DLD1 (cell line): ENCODE measurements at regions not wholly inside any gene's neighbourhood (a gene's known extent, or its start where the extent isn't known, plus 50 kb on each side); places are given as distances from the start of the nearest gene placed in this dataset.

ENCODE experiments used
- in situ Hi-C: cut with HindIII; loops from 2 replicates; pipeline ENCODE4 v1.10.0; 2017; ENCODE audit warnings: low sequenced_read_pairs

- in situ Hi-C loops: no loop called here
These were observed 127.8 kb upstream of the ADCY1 start for GRCh38 chr7:45446195-45446944.

GRCh38 chr7:45447296-45447695, 126.9 kb upstream of the ADCY1 start:
- in situ Hi-C loops: no loop called here

DNA sequence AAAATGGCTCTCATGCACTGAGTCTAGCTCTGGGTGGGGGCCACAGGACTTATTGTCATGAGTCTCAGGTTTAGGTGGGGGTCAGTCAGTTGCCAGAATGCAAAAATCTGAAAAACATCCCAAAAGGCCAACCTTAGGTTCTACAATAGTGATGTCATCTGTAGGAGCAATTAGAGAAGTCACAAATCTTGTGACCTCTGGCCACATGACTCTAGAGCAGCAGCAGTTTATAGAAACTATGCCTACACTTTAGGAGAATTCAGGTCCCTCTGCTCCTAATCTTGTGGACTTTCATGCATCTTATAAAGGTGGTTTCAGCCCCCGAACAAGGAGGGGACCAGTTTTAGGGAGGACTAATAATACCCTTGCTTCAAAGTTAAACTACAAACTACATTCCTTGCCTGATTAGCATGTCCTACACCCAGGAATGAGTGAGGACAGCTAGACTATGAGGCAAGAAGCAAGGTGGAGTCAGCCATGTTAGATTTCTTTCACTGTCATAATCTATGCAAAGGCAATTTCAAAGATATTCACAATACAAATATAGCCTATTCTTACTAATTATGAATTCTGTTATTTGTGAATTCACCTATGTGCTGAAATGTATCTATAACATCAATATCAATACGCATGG, 123.5 kb upstream of the ADCY1 start:
- in situ Hi-C loops: no loop called here

DNA sequence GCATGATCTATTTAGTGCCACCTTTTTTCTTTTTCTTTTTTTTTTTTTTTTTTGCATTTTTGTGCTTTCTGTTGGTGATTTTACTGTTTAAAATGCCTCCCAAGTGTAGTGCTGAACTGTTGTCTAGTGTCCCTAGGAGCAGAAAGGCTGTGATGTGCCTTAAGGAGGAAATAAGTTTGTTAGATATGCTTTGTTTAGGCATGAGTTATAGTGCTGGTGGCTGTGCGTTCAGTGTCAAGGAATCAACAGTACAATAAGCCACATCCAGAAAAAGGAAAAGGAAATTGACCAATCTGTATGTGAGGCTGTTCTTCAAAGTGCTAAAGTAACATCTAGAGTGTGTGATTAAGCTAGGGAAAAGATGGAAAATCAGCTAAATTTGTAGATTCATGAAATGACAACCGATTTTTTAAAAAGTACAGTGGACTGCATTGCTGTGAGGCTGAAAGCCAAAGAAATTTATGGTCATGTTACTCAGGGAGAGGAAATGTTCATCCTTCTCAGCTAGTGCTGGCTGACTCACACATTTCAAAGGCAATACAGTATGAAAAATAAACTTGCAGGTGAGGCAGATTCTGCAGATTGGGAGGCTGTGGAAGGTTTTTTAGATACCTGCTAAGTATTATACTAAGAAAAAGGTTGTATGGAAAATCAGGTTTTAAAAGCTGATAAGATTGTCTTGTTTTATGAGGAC, 122.7 kb upstream of the ADCY1 start:
- in situ Hi-C loops: no loop called here

GRCh38 chr7:45454771-45455170, 119.4 kb upstream of the ADCY1 start:
- in situ Hi-C loops: no loop called here

DNA sequence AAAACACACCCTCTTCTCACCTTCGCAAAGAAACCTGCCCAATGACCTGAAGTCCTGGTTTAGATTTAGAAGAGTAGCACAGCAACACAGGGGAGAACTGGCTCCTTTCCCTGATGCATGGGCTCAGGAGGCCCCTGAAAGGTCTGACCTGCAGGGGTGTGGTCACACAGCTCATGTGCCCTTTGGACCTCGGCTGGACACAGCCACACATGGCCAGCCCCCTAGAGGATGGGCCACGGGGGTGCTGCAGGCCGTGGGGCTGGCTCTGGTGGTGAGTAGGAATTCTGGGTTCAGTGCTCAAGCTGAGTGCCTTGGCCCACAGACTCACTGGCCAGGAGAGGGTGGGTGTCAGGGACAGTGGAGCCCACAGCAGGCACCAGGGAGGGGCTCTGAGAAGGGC, 118.5 kb upstream of the ADCY1 start:
- in situ Hi-C loops: no loop called here

DNA sequence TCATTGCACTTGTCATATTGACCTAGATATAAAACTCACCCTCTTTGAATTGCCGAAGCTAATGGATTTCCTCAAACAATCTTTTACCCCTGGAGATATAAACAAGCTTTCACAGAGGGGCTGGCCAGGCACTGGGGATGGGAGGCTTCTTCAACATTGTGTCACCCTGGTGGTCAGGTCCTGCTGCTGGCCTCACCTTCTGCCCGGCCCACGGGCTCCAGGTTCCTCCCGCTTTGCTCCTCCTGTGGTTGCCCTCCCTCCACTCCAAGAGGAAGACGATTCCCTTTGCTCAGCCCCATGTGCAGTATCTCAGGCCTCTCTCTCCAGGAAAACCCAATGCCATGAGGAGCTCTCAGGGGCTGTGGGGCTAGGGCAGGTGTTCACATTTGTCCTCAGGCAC, 118.1 kb upstream of the ADCY1 start:
- in situ Hi-C loops: no loop called here

GRCh38 chr7:45456747-45457524, 117.2 kb upstream of the ADCY1 start:
- in situ Hi-C loops: no loop called here

GRCh38 chr7:45457591-45457990, 116.6 kb upstream of the ADCY1 start:
- in situ Hi-C loops: no loop called here

DNA sequence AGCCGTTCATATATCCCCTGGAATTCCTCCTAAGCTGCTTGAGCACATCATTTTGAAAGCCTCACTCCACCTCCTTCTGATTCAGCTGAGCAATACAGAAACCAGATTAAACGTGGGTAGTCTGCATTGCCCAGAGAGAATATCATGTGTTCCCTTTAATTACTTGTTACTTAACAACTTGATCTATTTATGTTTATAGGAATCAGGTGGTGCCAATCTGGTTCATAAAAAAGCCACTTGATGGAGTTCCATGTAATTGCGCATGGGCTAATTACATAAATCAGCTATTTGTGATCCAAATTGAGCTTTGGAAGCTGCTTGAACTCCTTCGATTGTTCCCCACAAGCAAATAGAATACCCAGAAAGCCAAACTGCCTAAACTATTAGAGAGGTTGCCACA, 114.7 kb upstream of the ADCY1 start:
- in situ Hi-C loops: no loop called here

DNA sequence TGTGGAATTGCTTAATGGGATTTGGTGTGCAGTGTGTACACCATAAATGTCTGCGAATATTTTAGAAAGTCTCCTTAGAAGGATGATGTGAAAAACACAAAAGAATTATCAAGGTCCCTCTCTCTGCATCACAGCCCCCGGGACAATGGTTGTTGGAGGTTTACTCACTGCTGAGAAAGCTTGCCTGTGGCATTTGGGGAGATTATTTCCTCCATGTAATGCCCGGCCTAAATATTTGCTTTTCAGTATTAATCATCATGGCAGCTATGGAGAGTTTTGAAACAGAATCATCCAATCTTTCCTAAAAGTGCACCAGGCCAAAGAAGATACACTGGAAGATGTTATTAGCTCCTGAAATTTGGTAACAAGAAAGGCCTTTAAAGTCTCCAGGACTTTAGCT, 113.8 kb upstream of the ADCY1 start:
- in situ Hi-C loops: no loop called here

GRCh38 chr7:45461026-45461425, 113.1 kb upstream of the ADCY1 start:
- in situ Hi-C loops: no loop called here

DNA sequence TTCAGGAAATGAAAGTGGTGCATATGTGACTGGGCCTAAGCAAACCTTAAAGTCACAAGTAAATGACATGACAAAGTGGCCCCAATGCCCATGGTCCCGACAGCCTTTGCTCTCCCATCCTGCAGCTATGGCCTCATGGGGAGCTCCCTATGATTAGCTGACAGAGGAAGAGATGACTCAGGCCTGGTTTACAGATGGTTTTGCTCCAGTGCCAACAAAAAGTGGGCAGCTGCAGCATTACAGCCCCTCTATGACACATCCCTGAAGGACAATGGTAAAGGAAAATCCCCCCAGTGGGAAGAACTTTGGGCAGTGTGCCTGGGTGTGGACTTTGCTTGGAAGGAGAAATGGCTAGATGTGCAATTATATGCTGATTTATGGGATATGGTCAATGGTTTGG, 105.1 kb upstream of the ADCY1 start:
- in situ Hi-C loops: no loop called here

- in situ Hi-C loops: no loop called here
These were observed 104.1 kb upstream of the ADCY1 start for GRCh38 chr7:45470031-45470430.

DNA sequence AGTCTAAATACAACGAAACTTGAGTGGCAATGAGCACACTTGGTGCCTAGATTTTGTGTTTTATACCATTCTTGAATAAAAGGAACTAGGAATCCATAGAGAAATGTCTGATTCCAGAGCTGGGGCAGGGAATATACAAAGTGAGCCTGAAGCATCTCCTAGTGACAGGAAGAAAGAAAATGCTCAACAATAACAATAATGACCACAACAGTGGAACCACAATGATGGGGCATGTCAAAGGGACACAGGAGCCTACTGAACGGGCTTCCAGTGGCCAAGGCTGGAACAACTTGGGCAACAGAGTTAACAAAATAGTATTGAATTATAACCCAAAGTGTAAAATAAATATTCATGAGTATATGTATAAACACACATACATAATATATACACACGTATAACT, 94.4 kb upstream of the ADCY1 start:
- in situ Hi-C loops: no loop called here

DNA sequence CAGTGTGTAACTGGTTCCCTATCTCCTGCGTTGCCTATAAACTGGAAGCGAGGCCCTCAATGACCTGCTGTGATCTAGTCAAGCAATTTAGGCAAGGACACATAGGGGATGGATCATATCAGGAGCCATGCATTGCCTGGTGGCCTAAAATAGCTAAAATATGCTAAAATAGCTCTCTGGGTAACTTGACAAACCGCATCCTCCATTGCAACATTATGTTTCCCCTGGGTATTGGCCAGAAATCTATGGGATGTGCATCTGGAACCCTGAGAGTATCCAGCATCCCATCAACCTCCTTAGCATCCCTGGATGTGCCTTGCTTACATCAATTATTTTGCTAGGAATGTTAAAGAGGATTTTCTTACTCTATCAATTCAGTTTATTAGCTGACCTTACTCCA, 91.7 kb upstream of the ADCY1 start:
- in situ Hi-C loops: no loop called here

- in situ Hi-C loops: no loop called here
These were observed 90.1 kb upstream of the ADCY1 start for GRCh38 chr7:45484094-45484493.

DNA sequence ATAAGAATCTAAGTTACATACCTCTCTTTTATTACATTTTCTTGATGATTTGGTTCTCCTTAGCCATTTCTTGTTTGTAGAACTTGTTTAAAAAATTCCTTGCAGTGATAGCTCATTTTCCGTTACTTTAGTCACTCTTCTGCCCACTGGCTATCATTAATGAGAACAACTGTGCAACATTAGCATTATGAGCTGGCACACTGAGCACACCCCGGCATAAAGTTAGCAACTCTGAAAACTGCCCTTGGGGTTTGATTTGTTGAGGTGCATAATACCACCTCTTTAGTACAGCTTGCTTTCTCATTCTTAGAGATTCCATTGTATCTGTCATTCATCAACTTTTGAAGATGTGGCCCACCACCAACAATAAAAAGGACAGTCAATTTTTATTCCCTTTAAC, 87.6 kb upstream of the ADCY1 start:
- in situ Hi-C loops: no loop called here

DNA sequence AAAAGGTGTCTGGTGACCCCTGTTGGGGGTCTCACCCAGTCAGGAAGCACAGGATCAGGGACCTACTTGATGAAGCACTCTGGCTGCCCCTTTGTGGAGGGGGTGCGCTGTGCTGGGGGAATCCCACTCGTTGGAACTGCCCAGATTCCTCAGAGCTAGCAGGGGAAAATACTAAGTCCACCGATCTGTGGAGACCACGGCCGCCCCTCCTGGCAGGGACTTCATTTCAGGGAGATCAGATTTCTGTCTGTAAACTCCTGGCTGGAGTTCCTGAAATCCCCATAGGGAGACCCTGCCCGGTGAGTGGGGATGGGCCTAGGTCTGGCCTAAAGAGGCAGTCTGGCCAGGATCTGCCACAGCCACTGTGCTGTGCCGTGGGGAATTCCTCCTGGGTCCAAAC, 79.3 kb upstream of the ADCY1 start:
- in situ Hi-C loops: no loop called here

DNA sequence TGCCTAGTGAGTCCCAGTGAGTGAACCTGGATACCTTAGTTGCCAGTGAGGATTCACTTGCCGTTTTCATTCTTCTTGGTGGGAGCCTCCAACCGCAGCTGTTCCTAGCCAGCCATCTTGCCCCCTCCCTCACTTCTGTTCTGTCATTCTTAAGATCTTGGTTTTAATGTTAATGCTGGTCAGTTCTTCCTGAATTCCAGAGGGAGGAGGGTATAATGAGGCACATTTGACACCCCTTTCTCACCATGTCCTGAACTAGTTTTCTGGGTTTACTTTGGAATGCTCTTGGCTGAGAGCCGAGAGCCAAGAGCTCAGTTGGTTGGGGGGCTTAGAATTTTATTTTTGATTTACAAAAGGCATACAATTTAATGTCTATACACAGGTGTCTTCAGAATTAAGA, 78.5 kb upstream of the ADCY1 start:
- in situ Hi-C loops: no loop called here

DNA sequence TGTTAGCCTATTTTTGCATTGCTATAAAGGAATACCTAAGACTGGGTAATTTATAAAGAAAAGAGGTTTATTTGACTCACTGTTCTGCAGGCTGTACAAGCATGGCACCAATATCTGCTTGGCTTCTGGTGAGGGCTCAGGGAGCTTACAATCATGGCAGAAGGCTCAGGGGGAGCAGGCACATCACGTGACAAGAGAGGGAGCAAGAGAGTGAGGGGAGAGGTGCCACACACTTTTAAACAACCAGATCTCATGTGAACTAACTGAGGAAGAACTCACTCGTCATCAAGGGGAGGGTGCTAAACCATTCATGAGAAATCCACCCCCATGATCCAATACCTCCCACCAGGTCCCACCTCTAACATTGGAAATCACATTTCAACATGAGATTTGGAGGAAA, 73.9 kb upstream of the ADCY1 start:
- in situ Hi-C loops: no loop called here
